NCI-H2081 treated with DMSO at 0.1 percent for 48 hours (cell line): ENCODE measurements at regions not wholly inside any gene's neighbourhood (a gene's known extent, or its start where the extent isn't known, plus 50 kb on each side); places are given as distances from the start of the nearest gene placed in this dataset.

Experiments used
- DNase-seq: peaks from one replicate; lab custom pipeline; 2025; lab: John Stamatoyannopoulos, UW

GRCh38 chrX:24410514-24411189 is 50.2 kb downstream of the SUPT20HL1 start:
- DNase-seq = peak; percentile 80

DNA sequence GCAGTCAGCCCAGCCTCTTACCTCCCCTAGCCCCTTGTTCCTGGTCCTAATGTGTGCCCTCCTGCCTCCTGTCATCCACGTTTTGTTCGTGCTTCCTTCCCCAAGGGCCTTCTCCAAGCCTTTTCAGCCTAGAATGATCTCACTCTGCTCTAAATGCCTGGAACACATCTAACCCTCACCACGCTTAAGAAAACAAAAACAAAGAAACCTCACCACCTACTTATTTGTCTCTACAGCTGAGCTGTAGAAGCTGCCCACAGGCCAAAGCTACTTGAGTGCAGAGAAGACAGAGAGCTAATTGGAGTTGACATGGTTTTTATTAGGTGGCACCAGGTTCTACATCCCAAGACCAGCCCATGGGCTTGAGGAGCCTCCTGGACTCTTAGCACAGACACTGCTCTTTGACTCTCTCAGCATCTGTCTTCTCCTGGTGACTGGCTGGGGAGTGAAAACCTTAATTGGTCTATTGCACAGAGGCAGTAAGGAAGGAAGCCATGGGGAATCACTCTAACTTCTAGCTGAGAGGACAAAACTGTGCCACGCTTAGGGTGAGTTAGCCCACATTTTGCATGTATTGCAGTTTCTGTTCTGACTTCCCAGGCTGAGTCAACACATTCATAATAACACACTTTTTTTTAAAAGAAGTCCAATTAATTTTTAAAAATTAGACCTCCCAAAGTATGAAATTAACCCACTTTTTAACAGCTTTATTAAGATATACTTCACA is 52.3 kb upstream of the PDK3 start:
- no peak for DNase-seq
